GM19372 (cell line): ENCODE measurements at regions not wholly inside any gene's neighbourhood (a gene's known extent, or its start where the extent isn't known, plus 50 kb on each side); places are given as distances from the start of the nearest gene placed in this dataset.
"Not testable (repeated sequence)": the region's sequence is repeated elsewhere in the genome, so short reads cannot be mapped to it uniquely, and the experiment has no call there.

ENCODE experiments used
- ATAC-seq: cut with Tn5 transposase; IDR thresholded peaks from one replicate; pipeline ENCODE4 v1.9.1; 2021; ENCODE audit warnings: mild to moderate bottlenecking, low read depth, moderate library complexity; ENCODE audit not compliant: unreplicated experiment

DNA sequence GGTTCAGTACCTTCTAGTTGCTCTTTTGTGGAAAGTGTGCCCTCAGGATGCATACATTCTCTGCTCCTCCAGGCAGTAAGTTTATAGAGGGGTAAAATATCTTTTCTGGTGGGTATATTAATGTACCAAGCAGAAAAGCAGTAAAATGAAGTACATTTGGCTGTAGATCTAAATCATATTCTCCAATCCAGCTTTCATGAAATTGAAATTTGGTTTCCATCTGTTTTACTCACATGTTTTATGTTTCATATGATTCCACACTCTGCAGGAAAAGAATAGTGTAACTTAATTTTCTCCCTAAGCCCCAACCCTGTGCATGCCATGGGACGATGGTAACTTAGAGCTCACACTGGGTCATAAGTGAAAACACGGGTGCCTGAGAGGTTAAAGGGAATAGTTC lies 172.3 kb downstream of the AKAIN1 start:
- ATAC-seq = no peak

GRCh38 chr18:5021558-5021957 lies 175.5 kb downstream of the AKAIN1 start:
- no peak for ATAC-seq

DNA sequence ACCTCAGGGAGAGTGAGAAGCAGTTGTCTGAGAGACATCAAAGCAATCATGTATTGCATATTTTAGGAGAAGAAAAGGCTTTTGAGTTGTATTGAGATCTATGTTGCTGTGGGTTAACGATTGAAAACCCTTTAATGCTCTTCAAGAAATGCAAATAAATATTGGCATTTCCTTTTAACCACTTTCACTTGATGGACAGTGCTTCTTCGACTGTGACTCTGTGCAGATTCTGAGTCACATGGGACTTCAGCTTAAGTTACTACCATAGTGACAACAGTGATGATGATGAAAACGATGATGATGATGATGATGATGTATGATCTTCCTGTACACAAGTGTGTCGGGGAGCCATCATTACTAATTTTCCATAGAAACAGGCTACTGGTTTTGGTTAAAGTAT lies 181.8 kb downstream of the AKAIN1 start:
- no peak for ATAC-seq

DNA sequence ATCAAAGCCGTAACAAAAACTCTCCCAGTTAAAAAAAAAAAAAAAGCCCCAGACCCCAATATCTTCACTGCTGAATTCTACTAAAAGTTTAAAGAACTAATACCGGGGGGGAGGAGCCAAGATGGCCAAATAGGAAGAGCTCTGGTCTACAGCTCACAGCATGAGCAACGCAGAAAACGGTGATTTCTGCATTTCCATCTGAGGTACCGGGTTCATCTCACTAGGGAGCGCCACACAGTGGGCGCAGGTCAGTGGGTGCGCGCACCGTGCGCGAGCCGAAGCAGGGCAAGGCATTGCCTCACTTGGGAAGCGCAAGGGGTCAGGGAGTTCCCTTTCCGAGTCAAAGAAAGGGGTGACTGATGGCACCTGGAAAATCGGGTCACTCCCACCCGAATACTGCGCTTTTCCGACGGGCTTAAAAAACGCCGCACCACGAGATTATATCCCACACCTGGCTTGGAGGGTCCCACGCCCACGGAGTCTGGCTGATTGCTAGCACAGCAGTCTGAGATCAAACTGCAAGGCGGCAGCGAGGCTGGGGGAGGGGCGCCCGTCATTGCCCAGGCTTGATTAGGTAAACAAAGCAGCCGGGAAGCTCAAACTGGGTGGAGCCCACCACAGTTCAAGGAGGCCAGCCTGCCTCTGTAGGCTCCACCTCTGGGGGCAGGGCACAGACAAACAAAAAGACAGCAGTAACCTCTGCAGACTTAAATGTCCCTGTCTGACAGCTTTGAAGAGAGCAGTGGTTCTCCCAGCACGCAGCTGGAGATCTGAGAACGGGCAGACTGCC lies 192.8 kb downstream of the AKAIN1 start:
- ATAC-seq = not testable (repeated sequence)

DNA sequence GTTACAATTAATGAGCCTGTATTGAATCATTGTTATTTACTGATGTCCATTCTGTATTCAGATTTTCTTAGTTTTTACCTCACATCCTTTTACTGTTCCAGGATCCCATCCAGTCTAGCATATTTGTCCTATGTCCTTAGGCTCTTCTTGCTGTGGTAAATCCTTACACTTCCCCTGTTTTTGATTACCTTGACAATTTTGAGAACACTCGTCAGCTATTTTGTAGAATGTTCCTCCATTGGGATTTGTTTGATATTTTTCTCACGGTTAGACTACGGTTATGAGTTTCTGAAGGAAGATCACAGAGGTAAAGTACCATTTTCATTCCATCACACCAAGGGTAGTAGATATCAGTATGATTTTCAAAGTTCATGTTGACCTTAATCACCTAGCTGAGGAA lies 202.3 kb downstream of the AKAIN1 start:
- no peak for ATAC-seq

GRCh38 chr18:4987452-4988405 lies 209.3 kb downstream of the AKAIN1 start:
- no peak for ATAC-seq

DNA sequence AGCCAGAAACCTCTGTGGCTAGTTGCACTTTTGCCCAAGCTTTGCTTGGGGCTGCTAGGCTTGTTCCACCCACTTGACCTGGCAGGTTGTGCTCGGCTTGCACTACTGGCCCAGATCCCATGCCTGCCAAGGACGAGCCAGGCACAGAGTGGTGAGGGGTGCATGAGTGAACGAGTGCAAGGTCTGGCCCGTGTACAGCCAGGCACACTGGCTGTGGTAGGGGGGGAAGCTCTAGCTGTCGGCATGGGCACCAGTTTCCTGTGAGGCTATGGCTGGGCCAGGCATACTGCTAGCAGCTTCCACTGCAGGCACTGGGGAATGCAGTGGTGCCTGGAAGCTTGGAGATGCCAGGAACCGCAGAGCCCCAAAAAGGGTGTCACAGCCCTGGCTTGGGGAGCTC lies 210.4 kb downstream of the AKAIN1 start:
- ATAC-seq = no peak

DNA sequence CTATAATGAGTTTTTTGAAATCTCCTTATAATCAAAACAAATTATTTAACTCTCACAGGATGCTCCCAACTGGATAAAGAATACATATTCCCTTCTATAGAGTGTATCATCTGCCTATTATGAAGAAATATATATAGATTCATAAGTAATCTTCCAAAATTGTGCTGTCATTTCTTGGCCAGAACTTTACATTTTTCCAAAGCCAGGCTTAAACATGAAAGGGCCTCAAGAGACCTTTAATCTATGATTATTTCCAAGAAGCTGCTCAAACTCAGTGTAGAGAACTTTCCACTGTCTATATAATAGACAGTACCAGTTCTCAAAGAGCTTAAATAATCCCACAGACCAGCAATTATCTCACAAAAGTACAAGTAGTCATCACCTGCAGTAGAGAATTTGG lies 211.0 kb downstream of the AKAIN1 start:
- no peak for ATAC-seq

DNA sequence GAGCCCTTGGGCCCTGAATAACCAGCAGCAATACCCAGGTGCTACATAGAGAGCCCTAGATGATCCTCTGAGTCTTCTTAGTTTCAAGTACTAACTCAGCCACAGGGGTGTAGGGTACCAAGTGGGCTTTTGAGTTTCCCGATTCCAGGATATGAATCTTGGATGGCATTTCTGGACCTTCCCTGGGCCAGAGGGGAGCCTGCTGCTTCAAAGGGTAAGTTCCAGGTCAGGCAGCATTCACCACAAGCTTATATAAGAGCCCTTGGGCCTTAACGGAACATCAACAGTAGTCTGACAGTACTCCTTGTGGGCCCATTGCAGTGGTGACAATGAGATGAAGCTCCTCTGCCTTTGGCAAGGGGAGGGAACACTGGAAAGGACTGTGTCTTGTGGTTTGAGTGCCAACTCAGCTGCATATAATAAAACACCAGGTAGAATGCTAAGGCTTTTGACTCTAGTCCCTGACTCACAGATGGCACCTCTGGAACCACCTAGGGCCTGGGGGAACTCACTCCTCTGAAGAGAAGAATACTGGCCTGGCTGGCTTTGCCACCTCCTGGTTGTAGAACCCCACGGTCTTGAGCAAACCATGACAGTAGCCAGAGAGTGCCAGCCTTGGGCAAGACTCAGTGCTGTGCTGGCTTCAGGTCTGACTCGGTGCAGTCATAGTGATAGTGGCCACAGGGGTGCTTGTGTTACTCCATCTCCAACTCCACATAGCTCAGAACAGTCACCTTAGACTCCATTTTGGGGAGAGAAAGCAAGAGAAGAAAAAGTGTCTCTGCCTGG lies 235.7 kb downstream of the AKAIN1 start:
- ATAC-seq = no peak

- no peak for ATAC-seq
These were observed 236.5 kb downstream of the AKAIN1 start for GRCh38 chr18:4960578-4960977.

- no peak for ATAC-seq
These were observed 265.8 kb downstream of the AKAIN1 start for GRCh38 chr18:4931209-4931608.

DNA sequence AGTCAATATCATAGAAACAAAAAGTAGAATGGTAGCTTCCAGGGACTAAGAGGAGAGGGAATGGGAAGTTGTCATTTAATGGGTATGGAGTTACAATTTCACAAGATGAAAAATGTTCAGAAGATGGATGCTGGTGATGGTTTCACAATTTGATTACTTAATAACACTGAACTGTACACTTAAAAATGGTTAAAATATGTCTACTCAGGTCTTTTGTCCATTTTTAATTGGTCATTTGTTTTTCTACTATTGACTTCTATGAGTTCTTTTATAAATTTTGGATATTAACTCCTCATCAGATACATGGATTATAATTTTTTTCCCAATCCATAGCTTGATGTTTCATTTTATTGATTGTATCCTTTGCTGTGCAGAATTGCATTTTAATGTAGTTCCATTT lies 275.5 kb downstream of the AKAIN1 start:
- no peak for ATAC-seq

GRCh38 chr18:4917509-4917908 lies 279.5 kb downstream of the AKAIN1 start:
- not testable (repeated sequence) for ATAC-seq

DNA sequence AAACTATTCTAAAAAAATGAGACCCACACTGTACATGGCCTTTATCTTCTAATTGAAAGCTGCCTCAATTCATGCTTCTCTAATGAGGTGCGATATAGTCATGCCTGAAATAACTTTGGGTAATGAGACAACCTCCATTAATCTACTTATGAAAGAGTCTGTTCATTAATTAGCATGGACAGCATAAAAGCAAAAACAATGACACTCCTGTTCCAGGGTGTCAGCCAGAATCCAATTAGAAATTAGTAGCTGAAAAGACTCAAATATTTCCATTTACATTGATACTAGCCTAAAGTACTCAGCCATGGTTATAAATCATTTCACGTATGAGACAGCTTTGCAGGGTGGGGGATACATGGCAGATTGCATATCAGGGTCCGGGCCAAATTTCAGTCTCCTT lies 288.7 kb downstream of the AKAIN1 start:
- ATAC-seq = no peak

GRCh38 chr18:4906856-4907255 lies 290.2 kb downstream of the AKAIN1 start:
- no peak for ATAC-seq

GRCh38 chr18:4888251-4889040 lies 308.6 kb downstream of the AKAIN1 start:
- no peak for ATAC-seq

GRCh38 chr18:4878480-4878879 lies 318.6 kb downstream of the AKAIN1 start:
- no peak for ATAC-seq

GRCh38 chr18:4871197-4871596 lies 325.9 kb downstream of the AKAIN1 start:
- ATAC-seq = no peak

- no peak for ATAC-seq
These were observed 326.8 kb downstream of the AKAIN1 start for GRCh38 chr18:4870177-4870773.

- ATAC-seq = no peak
These were observed 327.9 kb downstream of the AKAIN1 start for GRCh38 chr18:4869155-4869554.
